Breast epithelium (tissue), 4 donors: ENCODE measurements at regions not wholly inside any gene's neighbourhood (a gene's known extent, or its start where the extent isn't known, plus 50 kb on each side); places are given as distances from the start of the nearest gene placed in this dataset.

Experiments
- DNase-seq, 2 donors: peaks; one replicate each; pipeline ENCODE4 v3.0.0-alpha.2; 2019; ENCODE audit warnings: low spot score in 2 of 2
- H3K27ac ChIP-seq, 2 donors: fragments of 200-600 bp; sonication (generic) in 1 of 2; one replicate each; pipeline ENCODE4 v1.5.1; 2016 to 2019; ENCODE audit warnings: mild to moderate bottlenecking in 1 of 2
- H3K27me3 ChIP-seq, 2 donors: fragments of 200-600 bp; sonication (generic) in 1 of 2; one replicate each; pipeline versions ENCODE4 v1.5.1 to v1.6.0; 2017 to 2019; ENCODE audit warnings: control low read depth in 1 of 2, mild to moderate bottlenecking in 1 of 2
- H3K36me3 ChIP-seq: fragments of 200-600 bp; one replicate; pipeline ENCODE4 v1.5.1; 2019
- H3K4me1 ChIP-seq, 2 donors: fragments of 200-600 bp; sonication (generic); one replicate each; pipeline ENCODE4 v1.5.1; 2016 to 2019; ENCODE audit warnings: control low read depth in 1 of 2
- H3K4me3 ChIP-seq, 3 donors: fragments of 200-600 bp; sonication (generic); 1 replicate in 2 of 3; 2 replicates in 1 of 3; pipeline ENCODE4 v1.5.1; 2016 to 2019; ENCODE audit warnings: mild to moderate bottlenecking in 3 of 3, moderate library complexity in 2 of 3
- H3K9me3 ChIP-seq, 2 donors: fragments of 200-600 bp; sonication (generic) in 1 of 2; one replicate each; pipeline ENCODE4 v1.5.1; 2016 to 2019; ENCODE audit warnings: control low read depth in 1 of 2
- POLR2A ChIP-seq: fragments of 450-650 bp; IDR thresholded peaks from one replicate; pipeline ENCODE4 v1.6.1; 2016; ENCODE audit warnings: antibody characterized with exemption, mild to moderate bottlenecking, moderate library complexity
- POLR2AphosphoS5 ChIP-seq, 3 donors: sonication (generic); formaldehyde crosslinking; IDR thresholded peaks; one replicate each; pipeline ENCODE4 v1.6.1; 2017; ENCODE audit warnings: antibody characterized with exemption in 3 of 3
- intact Hi-C: fragments of 100-400 bp; cut with DNase I; formaldehyde crosslinking; loops from one replicate; pipeline ENCODE4 v1.15.1; 2023; ENCODE audit warnings: low total_unique reads
- TF ChIP-seq, protein P1 (sequence below), 3 donors: fragments of 450-650 bp; IDR thresholded peaks; one replicate each; pipeline ENCODE4 v1.5.1; 2016 to 2017; ENCODE audit warnings: antibody characterized with exemption in 3 of 3, mild to moderate bottlenecking in 3 of 3, moderate library complexity in 3 of 3

DNA sequence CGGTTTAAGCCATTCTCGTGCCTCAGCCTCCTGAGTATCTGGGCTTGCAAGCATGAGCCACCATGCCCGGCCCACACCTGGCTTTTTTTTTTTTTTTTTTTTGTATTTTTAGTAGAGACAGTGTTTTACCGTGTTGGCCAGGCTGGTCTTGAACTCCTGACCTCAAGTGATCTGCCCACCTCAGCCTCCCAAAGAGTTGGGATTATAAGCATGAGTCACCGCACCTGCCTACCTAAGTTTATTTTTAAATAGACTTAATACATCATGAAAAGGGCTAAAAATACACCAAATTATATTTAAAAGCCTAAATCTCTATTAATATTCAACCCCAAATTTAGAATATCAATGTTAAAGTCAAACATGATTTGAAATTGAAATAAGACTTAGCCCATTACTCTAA lies 250.8 kb upstream of the MC4R start:
- TF ChIP-seq POLR2A (no peak), POLR2AphosphoS5 (IDR thresholded peaks at IDR 0.05) (no peak)
- TF ChIP-seq, protein P1, sequence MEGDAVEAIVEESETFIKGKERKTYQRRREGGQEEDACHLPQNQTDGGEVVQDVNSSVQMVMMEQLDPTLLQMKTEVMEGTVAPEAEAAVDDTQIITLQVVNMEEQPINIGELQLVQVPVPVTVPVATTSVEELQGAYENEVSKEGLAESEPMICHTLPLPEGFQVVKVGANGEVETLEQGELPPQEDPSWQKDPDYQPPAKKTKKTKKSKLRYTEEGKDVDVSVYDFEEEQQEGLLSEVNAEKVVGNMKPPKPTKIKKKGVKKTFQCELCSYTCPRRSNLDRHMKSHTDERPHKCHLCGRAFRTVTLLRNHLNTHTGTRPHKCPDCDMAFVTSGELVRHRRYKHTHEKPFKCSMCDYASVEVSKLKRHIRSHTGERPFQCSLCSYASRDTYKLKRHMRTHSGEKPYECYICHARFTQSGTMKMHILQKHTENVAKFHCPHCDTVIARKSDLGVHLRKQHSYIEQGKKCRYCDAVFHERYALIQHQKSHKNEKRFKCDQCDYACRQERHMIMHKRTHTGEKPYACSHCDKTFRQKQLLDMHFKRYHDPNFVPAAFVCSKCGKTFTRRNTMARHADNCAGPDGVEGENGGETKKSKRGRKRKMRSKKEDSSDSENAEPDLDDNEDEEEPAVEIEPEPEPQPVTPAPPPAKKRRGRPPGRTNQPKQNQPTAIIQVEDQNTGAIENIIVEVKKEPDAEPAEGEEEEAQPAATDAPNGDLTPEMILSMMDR (IDR thresholded peaks at IDR 0.05): no peak
- H3K27ac ChIP-seq: no peak overlapping the region
- no peak overlapping the region for H3K4me3 ChIP-seq
- H3K27me3 ChIP-seq: no peaks in the 10 kb centered on the region
- intact Hi-C loops: no loop called here
- H3K36me3 ChIP-seq: no peaks in the 10 kb centered on the region
- H3K9me3 ChIP-seq: no peaks in the 10 kb centered on the region
- H3K4me1 ChIP-seq: no peaks in the 10 kb centered on the region
- DNase-seq: no peak

DNA sequence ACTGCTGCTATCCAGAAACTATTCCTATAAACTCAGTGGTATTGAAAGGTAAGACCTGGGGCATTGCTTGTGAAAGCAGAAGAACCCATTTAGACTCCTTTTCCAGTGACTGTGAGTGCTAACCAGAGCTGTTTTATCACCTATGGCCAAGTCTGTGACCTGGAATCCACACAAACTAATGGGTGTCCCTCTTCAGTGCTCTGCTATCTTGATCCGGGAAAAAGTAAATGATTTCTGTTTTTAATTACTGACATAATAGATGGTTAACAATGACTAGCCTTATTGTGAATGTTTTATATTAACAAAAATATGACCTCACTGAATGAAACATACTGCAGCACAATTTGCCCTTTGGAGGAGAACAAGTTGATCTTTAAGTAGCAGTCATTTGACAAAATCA lies 251.6 kb upstream of the MC4R start:
- TF ChIP-seq, protein P1 (IDR thresholded peaks at IDR 0.05): no peak
- TF ChIP-seq POLR2AphosphoS5 (IDR thresholded peaks at IDR 0.05): no peak
- Histone ChIP-seq H3K36me3 (no peaks in the 10 kb centered on the region), H3K9me3 (no peaks in the 10 kb centered on the region), H3K4me1 (no peaks in the 10 kb centered on the region), H3K4me3 (no peak overlapping the region), H3K27ac (no peak overlapping the region), H3K27me3 (no peaks in the 10 kb centered on the region)
- DNase-seq: no peak
- intact Hi-C loops: no loop called here

DNA sequence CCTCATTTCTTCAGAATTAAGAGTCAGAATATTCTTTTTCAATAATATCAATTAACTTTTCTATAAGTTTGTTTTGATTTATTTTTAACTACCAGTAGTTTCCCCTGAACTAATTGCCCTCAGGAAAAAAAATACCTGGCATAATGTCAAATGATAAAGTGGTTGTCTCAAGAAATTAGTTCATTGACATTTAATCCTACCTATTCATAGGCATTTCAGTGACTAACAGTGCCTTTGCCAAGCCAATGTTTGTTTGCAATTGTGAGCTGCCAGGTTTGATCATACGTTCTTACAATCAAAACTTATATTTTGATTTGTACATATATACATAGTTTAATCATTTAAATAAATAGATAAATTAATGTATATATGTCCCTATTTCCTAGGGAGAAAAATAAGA lies 267.3 kb upstream of the MC4R start:
- TF ChIP-seq, protein P1 (IDR thresholded peaks at IDR 0.05): no peak
- TF ChIP-seq POLR2AphosphoS5 (IDR thresholded peaks at IDR 0.05): no peak
- no peak for TF ChIP-seq POLR2A
- Histone ChIP-seq H3K27me3 (no peaks in the 10 kb centered on the region), H3K27ac (no peak overlapping the region), H3K36me3 (no peaks in the 10 kb centered on the region), H3K4me1 (no peaks in the 10 kb centered on the region), H3K4me3 (no peak overlapping the region), H3K9me3 (no peaks in the 10 kb centered on the region)
- intact Hi-C loops: loop anchor here (5.0 kb wide), 1 partner anchor 702 kb away; no protein-coding TSS in a partner anchor
- DNase-seq: no peak

DNA sequence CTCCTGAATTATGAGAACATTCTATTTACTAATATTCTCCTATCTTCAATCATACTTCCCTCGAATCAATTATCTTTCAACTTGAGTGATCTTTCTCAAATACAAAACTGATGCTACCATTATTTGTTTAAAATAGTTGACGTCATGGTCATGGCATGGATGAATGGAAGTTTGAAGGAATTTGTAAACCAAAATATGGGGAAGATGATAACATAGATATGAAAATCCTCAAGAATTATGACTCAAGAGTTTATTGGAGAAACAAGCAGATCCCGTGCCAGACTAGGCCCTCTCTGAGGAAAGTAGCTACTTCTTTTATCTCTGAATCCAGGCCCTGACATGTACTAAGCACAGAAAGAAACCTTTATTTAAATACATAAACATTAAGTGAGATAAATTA lies 270.4 kb upstream of the MC4R start:
- no peak overlapping the region for H3K4me3 ChIP-seq
- H3K36me3 ChIP-seq: no peaks in the 10 kb centered on the region
- TF ChIP-seq, protein P1 (IDR thresholded peaks at IDR 0.05): no peak
- TF ChIP-seq POLR2A (no peak), POLR2AphosphoS5 (IDR thresholded peaks at IDR 0.05) (no peak)
- H3K27me3 ChIP-seq: no peaks in the 10 kb centered on the region
- DNase-seq: no peak
- no peaks in the 10 kb centered on the region for H3K9me3 ChIP-seq
- H3K27ac ChIP-seq: no peak overlapping the region
- H3K4me1 ChIP-seq: no peaks in the 10 kb centered on the region
- intact Hi-C loops: loop anchor here (5.0 kb wide), 1 partner anchor 699 kb away; no protein-coding TSS in a partner anchor

DNA sequence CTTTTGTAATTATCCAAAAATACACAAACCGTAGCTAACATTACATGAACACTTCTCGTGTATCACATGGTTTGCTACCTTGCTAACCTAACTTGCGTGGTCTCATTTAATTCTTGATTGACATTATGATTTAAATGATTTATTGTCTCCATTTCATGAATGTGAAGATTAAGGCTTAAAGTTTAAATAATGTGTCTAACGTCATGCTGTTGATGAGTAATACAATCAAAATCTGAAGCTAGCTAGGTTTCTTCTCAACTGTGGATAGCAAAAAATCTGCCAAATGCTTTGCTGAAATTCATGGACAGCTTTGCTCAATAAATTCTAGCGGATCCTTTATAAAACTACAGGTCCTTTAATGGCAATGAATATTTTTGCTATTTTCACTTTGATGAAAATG lies 274.1 kb upstream of the MC4R start:
- Histone ChIP-seq H3K36me3 (no peaks in the 10 kb centered on the region), H3K4me3 (no peak overlapping the region), H3K27ac (no peak overlapping the region), H3K9me3 (no peaks in the 10 kb centered on the region), H3K4me1 (no peaks in the 10 kb centered on the region), H3K27me3 (no peaks in the 10 kb centered on the region)
- no peak for DNase-seq
- TF ChIP-seq POLR2A (no peak), POLR2AphosphoS5 (IDR thresholded peaks at IDR 0.05) (no peak)
- TF ChIP-seq, protein P1 (IDR thresholded peaks at IDR 0.05): no peak
- intact Hi-C loops: no loop called here
